ENCODE measurements at regions not wholly inside any gene's neighbourhood (a gene's known extent, or its start where the extent isn't known, plus 50 kb on each side); places are given as distances from the start of the nearest gene placed in this dataset.

GRCh38 chr5:116763987-116764866, 189.6 kb upstream of the SEMA6A start:
- BruUV-seq (replicated peaks) = no TSS peak
- TF ChIP-seq, protein P1, sequence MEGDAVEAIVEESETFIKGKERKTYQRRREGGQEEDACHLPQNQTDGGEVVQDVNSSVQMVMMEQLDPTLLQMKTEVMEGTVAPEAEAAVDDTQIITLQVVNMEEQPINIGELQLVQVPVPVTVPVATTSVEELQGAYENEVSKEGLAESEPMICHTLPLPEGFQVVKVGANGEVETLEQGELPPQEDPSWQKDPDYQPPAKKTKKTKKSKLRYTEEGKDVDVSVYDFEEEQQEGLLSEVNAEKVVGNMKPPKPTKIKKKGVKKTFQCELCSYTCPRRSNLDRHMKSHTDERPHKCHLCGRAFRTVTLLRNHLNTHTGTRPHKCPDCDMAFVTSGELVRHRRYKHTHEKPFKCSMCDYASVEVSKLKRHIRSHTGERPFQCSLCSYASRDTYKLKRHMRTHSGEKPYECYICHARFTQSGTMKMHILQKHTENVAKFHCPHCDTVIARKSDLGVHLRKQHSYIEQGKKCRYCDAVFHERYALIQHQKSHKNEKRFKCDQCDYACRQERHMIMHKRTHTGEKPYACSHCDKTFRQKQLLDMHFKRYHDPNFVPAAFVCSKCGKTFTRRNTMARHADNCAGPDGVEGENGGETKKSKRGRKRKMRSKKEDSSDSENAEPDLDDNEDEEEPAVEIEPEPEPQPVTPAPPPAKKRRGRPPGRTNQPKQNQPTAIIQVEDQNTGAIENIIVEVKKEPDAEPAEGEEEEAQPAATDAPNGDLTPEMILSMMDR (IDR thresholded peaks at IDR 0.05; ENCODE audit: unreplicated experiment) = no peak
- intact Hi-C loops (cut with micrococcal nuclease; ENCODE audit: unreplicated experiment) = loop anchor here (2.0 to 10.0 kb wide), 5 partner anchors 91 to 187 kb away; no protein-coding TSS in a partner anchor
- H3K27ac Mint-ChIP-seq (ENCODE audit: unreplicated experiment) = peak overlapping the region; percentile 79
- H3K9me3 Mint-ChIP-seq (ENCODE audit: low read depth, unreplicated experiment) = no peaks in the 10 kb centered on the region
- no peaks in the 10 kb centered on the region for H3K27me3 Mint-ChIP-seq (ENCODE audit: unreplicated experiment)
- DNase-seq = peak; percentile 8
- H3K36me3 Mint-ChIP-seq (ENCODE audit: insufficient read depth, unreplicated experiment) = peaks cover 19% of the 10 kb centered on the region
- peaks cover 34% of the 10 kb centered on the region for H3K4me1 Mint-ChIP-seq (ENCODE audit: low read depth, unreplicated experiment)
- no peak overlapping the region for H3K4me3 Mint-ChIP-seq (ENCODE audit: low read depth, unreplicated experiment)
- CTCF ChIA-PET = interaction anchor here (0.6 kb wide), 1 partner anchor 228 kb away, joined by 8 read pairs; no protein-coding TSS in a partner anchor

- Mint-ChIP-seq H3K9me3 (ENCODE audit: low read depth, unreplicated experiment) (peaks cover 3% of the 10 kb centered on the region), H3K27ac (ENCODE audit: unreplicated experiment) (no peak overlapping the region), H3K27me3 (ENCODE audit: unreplicated experiment) (no peaks in the 10 kb centered on the region), H3K4me1 (ENCODE audit: low read depth, unreplicated experiment) (peaks cover 13% of the 10 kb centered on the region), H3K36me3 (ENCODE audit: insufficient read depth, unreplicated experiment) (peaks cover 5% of the 10 kb centered on the region), H3K4me3 (ENCODE audit: low read depth, unreplicated experiment) (no peak overlapping the region)
- CTCF ChIA-PET = interaction anchor here (1.0 kb wide), 1 partner anchor 53 kb away, joined by 3 read pairs; no protein-coding TSS in a partner anchor
- TF ChIP-seq, protein P1 (IDR thresholded peaks at IDR 0.05; ENCODE audit: unreplicated experiment) = no peak
- DNase-seq = no peak
- no TSS peak for BruUV-seq (replicated peaks)
- intact Hi-C loops (cut with micrococcal nuclease; ENCODE audit: unreplicated experiment) = loop anchor here (10.0 kb wide), 2 partner anchors 115 to 145 kb away; no protein-coding TSS in a partner anchor
These were observed 185.4 kb upstream of the SEMA6A start for GRCh38 chr5:116759860-116760640.

DNA sequence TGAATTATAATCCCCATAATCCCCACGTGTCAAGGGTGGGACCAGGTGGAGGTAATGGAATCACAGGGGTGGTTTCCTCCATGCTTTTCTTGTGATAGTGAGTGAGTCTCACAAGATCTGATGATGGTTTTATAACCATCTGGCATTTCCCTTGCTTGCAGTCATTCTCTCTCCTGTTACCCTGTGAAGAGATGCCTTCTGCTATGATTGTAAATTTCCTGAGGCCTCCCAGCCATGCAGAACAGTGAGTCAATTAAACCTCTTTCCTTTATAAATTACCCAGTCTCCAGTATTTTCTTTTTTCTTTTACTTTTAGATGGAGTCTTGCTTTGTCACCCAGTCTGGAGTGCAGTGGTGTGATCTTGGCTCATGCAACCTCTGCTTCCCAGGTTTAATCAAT, 182.7 kb upstream of the SEMA6A start:
- H3K27ac Mint-ChIP-seq (ENCODE audit: unreplicated experiment) = no peak overlapping the region
- no peaks in the 10 kb centered on the region for H3K36me3 Mint-ChIP-seq (ENCODE audit: insufficient read depth, unreplicated experiment)
- intact Hi-C loops (cut with micrococcal nuclease; ENCODE audit: unreplicated experiment) = no loop called here
- no peak for DNase-seq
- H3K27me3 Mint-ChIP-seq (ENCODE audit: unreplicated experiment) = no peaks in the 10 kb centered on the region
- CTCF ChIA-PET = no interaction called here
- no TSS peak for BruUV-seq (replicated peaks)
- no peak overlapping the region for H3K4me3 Mint-ChIP-seq (ENCODE audit: low read depth, unreplicated experiment)
- TF ChIP-seq, protein P1 (IDR thresholded peaks at IDR 0.05; ENCODE audit: unreplicated experiment) = no peak
- H3K9me3 Mint-ChIP-seq (ENCODE audit: low read depth, unreplicated experiment) = peaks cover 3% of the 10 kb centered on the region
- H3K4me1 Mint-ChIP-seq (ENCODE audit: low read depth, unreplicated experiment) = no peaks in the 10 kb centered on the region

- Mint-ChIP-seq H3K4me1 (ENCODE audit: low read depth, unreplicated experiment) (no peaks in the 10 kb centered on the region), H3K27me3 (ENCODE audit: unreplicated experiment) (no peaks in the 10 kb centered on the region), H3K9me3 (ENCODE audit: low read depth, unreplicated experiment) (peaks cover 3% of the 10 kb centered on the region), H3K36me3 (ENCODE audit: insufficient read depth, unreplicated experiment) (no peaks in the 10 kb centered on the region), H3K27ac (ENCODE audit: unreplicated experiment) (no peak overlapping the region), H3K4me3 (ENCODE audit: low read depth, unreplicated experiment) (no peak overlapping the region)
- intact Hi-C loops (cut with micrococcal nuclease; ENCODE audit: unreplicated experiment) = no loop called here
- CTCF ChIA-PET = no interaction called here
- TF ChIP-seq, protein P1 (IDR thresholded peaks at IDR 0.05; ENCODE audit: unreplicated experiment) = no peak
- no peak for DNase-seq
- no TSS peak for BruUV-seq (replicated peaks)
These were observed 181.9 kb upstream of the SEMA6A start for GRCh38 chr5:116756531-116756930.
